ENCODE measurements at regions not wholly inside any gene's neighbourhood (a gene's known extent, or its start where the extent isn't known, plus 50 kb on each side); places are given as distances from the start of the nearest gene placed in this dataset.

GRCh38 chr6:163723759-163724158 lies 309.2 kb downstream of the QKI start:
- TF ChIP-seq ZBTB7A (IDR thresholded peaks at IDR 0.05; ENCODE audit: low read depth) (no peak), TAF1 (IDR thresholded peaks at IDR 0.05; ENCODE audit: low read depth) (no peak), TCF12 (IDR thresholded peaks at IDR 0.05; ENCODE audit: low read depth) (no peak), EGR1 (IDR thresholded peaks at IDR 0.05) (no peak), NFIC (IDR thresholded peaks at IDR 0.05) (no peak), REST (IDR thresholded peaks at IDR 0.05; ENCODE audit: low read depth) (no peak), EP300 (IDR thresholded peaks at IDR 0.05; ENCODE audit: borderline replicate concordance) (no peak), RAD21 (IDR thresholded peaks at IDR 0.05; ENCODE audit: low read depth) (no peak), CEBPB (IDR thresholded peaks at IDR 0.05) (no peak), TEAD4 (IDR thresholded peaks at IDR 0.05) (no peak), MAX (IDR thresholded peaks at IDR 0.05) (no peak), CREB1 (IDR thresholded peaks at IDR 0.05; ENCODE audit: low read depth) (no peak), YY1 (IDR thresholded peaks at IDR 0.05; ENCODE audit: low read depth) (no peak), USF1 (IDR thresholded peaks at IDR 0.05) (no peak), FOXM1 (IDR thresholded peaks at IDR 0.05; ENCODE audit: borderline replicate concordance, low read depth) (no peak)

GRCh38 chr6:163721922-163722692 lies 307.6 kb downstream of the QKI start:
- TF ChIP-seq CREB1 (IDR thresholded peaks at IDR 0.05; ENCODE audit: low read depth) = no peak
- TF ChIP-seq NFIC (IDR thresholded peaks at IDR 0.05) = no peak
- no peak for TF ChIP-seq EP300 (IDR thresholded peaks at IDR 0.05; ENCODE audit: borderline replicate concordance)
- TF ChIP-seq TEAD4 (IDR thresholded peaks at IDR 0.05) = no peak
- TF ChIP-seq MAX (IDR thresholded peaks at IDR 0.05) = no peak
- no peak for TF ChIP-seq YY1 (IDR thresholded peaks at IDR 0.05; ENCODE audit: low read depth)
- no peak for TF ChIP-seq TAF1 (IDR thresholded peaks at IDR 0.05; ENCODE audit: low read depth)
- TF ChIP-seq EGR1 (IDR thresholded peaks at IDR 0.05) = no peak
- no peak for TF ChIP-seq CEBPB (IDR thresholded peaks at IDR 0.05)
- TF ChIP-seq USF1 (IDR thresholded peaks at IDR 0.05) = no peak
- TF ChIP-seq ZBTB7A (IDR thresholded peaks at IDR 0.05; ENCODE audit: low read depth) = no peak
- TF ChIP-seq REST (IDR thresholded peaks at IDR 0.05; ENCODE audit: low read depth) = no peak
- no peak for TF ChIP-seq FOXM1 (IDR thresholded peaks at IDR 0.05; ENCODE audit: borderline replicate concordance, low read depth)
- TF ChIP-seq RAD21 (IDR thresholded peaks at IDR 0.05; ENCODE audit: low read depth) = no peak
- TF ChIP-seq TCF12 (IDR thresholded peaks at IDR 0.05; ENCODE audit: low read depth) = no peak

- TF ChIP-seq MAX (IDR thresholded peaks at IDR 0.05) = no peak
- TF ChIP-seq TEAD4 (IDR thresholded peaks at IDR 0.05) = no peak
- TF ChIP-seq REST (IDR thresholded peaks at IDR 0.05; ENCODE audit: low read depth) = no peak
- TF ChIP-seq YY1 (IDR thresholded peaks at IDR 0.05; ENCODE audit: low read depth) = no peak
- no peak for TF ChIP-seq TCF12 (IDR thresholded peaks at IDR 0.05; ENCODE audit: low read depth)
- TF ChIP-seq EP300 (IDR thresholded peaks at IDR 0.05; ENCODE audit: borderline replicate concordance) = no peak
- TF ChIP-seq FOXM1 (IDR thresholded peaks at IDR 0.05; ENCODE audit: borderline replicate concordance, low read depth) = no peak
- TF ChIP-seq RAD21 (IDR thresholded peaks at IDR 0.05; ENCODE audit: low read depth) = no peak
- no peak for TF ChIP-seq USF1 (IDR thresholded peaks at IDR 0.05)
- TF ChIP-seq NFIC (IDR thresholded peaks at IDR 0.05) = no peak
- no peak for TF ChIP-seq CEBPB (IDR thresholded peaks at IDR 0.05)
- TF ChIP-seq CREB1 (IDR thresholded peaks at IDR 0.05; ENCODE audit: low read depth) = no peak
These were observed 306.9 kb downstream of the QKI start for GRCh38 chr6:163721435-163721834.
